ENCODE measurements at regions not wholly inside any gene's neighbourhood (a gene's known extent, or its start where the extent isn't known, plus 50 kb on each side); places are given as distances from the start of the nearest gene placed in this dataset.
A peak's percentile ranks its signal among the peaks of the same experiment; 100 is the strongest.

GRCh38 chr15:39363761-39364586 lies 216.9 kb upstream of the THBS1 start:
- peak; percentile 48 for DNase-seq (ENCODE audit: low read depth, low spot score)
- in situ Hi-C loops (cut with HindIII; ENCODE audit: low sequenced_read_pairs): no loop called here

DNA sequence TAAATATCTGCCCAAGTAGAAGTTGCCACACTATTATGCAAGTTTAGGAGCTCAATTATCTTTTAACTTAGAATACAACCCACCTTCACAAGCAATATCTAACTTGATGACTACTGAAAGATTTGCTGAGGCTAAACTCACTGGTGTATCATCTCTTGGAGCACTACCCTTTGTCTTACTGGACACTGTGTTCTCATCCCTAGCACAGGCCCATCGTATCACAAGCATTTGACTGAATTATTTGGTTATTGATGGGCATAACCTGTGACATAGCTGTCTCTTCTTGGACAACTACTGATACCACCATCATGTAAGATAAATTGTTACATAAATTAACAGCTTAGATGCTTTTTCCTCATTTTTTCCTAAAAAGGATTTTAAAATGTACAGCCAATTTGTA lies 216.2 kb upstream of the THBS1 start:
- DNase-seq (ENCODE audit: low read depth, low spot score): no peak
- no peak overlapping the region for H3K4me3 ChIP-seq (ENCODE audit: low read depth, low read length)
- in situ Hi-C loops (cut with HindIII; ENCODE audit: low sequenced_read_pairs): no loop called here
- TF ChIP-seq CTCF (IDR thresholded peaks at IDR 0.05; ENCODE audit: low read depth, low read length): no peak

More at GRCh38 chr15:39363761-39364586, 216.9 kb upstream of the THBS1 start:
- H3K4me3 ChIP-seq (ENCODE audit: low read depth, low read length): no peak overlapping the region
- TF ChIP-seq CTCF (IDR thresholded peaks at IDR 0.05; ENCODE audit: low read depth, low read length): no peak

- in situ Hi-C loops (cut with HindIII; ENCODE audit: low sequenced_read_pairs): no loop called here
- DNase-seq (ENCODE audit: low read depth, low spot score): no peak
- no peak for TF ChIP-seq CTCF (IDR thresholded peaks at IDR 0.05; ENCODE audit: low read depth, low read length)
- no peak overlapping the region for H3K4me3 ChIP-seq (ENCODE audit: low read depth, low read length)
These were observed 215.7 kb upstream of the THBS1 start for GRCh38 chr15:39365161-39365560.

DNA sequence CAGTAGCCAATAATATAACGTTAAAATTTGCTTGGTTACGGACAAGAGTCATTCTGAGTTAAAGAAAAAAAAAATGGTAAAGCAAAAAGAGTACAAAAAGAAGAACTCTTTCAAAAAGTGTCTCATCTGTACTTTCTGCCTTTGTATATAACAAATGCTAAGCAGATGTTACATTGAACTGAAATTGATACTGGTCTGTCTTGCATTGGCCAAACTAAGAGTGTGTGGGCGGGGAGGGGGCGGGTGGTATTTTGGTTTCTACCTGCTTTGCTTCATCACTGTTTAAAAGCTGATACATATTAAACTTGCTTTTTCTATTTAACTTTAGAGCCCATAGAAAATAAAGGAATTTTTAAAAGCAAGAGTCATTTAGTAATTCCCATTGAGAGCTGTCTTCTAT lies 215.0 kb upstream of the THBS1 start:
- in situ Hi-C loops (cut with HindIII; ENCODE audit: low sequenced_read_pairs): no loop called here
- H3K4me3 ChIP-seq (ENCODE audit: low read depth, low read length): no peak overlapping the region
- TF ChIP-seq CTCF (IDR thresholded peaks at IDR 0.05; ENCODE audit: low read depth, low read length): no peak
- DNase-seq (ENCODE audit: low read depth, low spot score): no peak

DNA sequence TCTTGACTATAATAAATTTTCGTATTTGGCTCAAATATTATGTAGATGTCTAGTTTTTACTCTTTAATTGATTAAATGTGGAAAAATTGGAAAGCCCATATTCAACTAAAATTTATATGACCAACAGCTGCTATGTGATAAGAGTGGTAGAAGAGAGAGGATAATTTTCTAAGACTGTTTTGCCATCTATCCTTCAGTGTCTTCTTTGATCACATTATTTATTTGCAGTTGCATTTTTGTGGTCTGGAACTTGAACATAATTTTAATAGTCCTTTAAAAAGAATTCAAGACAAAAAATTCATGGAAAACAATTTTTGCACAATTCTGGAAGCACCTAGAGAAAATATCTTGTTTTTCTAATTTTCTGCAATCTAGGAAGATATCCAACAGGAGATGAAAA lies 213.3 kb upstream of the THBS1 start:
- in situ Hi-C loops (cut with HindIII; ENCODE audit: low sequenced_read_pairs): no loop called here
- DNase-seq (ENCODE audit: low read depth, low spot score): no peak
- no peak overlapping the region for H3K4me3 ChIP-seq (ENCODE audit: low read depth, low read length)
- TF ChIP-seq CTCF (IDR thresholded peaks at IDR 0.05; ENCODE audit: low read depth, low read length): no peak

DNA sequence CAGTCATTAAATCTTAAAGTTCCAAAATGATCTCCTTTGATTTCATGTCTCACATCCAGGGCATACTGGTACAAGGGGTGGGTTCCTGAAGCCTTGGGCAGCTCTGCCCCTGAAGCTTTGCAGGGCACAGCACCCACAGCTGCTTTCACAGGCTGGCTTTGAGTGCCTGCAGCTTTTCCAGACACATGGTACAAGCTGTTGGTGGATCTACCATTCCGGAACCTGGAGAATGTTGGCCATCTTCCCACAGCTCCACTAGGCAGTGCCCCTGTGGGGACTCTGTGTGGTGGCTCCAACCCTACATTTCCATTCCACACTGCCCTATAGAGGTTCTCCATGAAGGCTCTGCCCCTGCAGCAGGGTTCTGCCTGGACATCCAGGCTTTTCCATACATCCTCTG lies 211.1 kb upstream of the THBS1 start:
- no peak for DNase-seq (ENCODE audit: low read depth, low spot score)
- in situ Hi-C loops (cut with HindIII; ENCODE audit: low sequenced_read_pairs): no loop called here
- H3K4me3 ChIP-seq (ENCODE audit: low read depth, low read length): no peak overlapping the region
- no peak for TF ChIP-seq CTCF (IDR thresholded peaks at IDR 0.05; ENCODE audit: low read depth, low read length)

All from astrocyte of the spinal cord (primary cell).